ENCODE measurements at regions not wholly inside any gene's neighbourhood (a gene's known extent, or its start where the extent isn't known, plus 50 kb on each side); places are given as distances from the start of the nearest gene placed in this dataset.

- in situ Hi-C loops (cut with MboI; ENCODE audit: low pct_unique_long_range_greater_than_20kb, low sequenced_read_pairs): no loop called here
- no peak for DNase-seq
Observed at GRCh38 chr4:79514621-79515329, 106.7 kb upstream of the GK2 start.

GRCh38 chr4:79513576-79513975, 105.5 kb upstream of the GK2 start:
- DNase-seq: no peak

GRCh38 chr4:79512363-79512762, 104.3 kb upstream of the GK2 start:
- no peak for DNase-seq
- in situ Hi-C loops (cut with MboI; ENCODE audit: low pct_unique_long_range_greater_than_20kb, low sequenced_read_pairs): no loop called here

More at GRCh38 chr4:79513576-79513975, 105.5 kb upstream of the GK2 start:
- in situ Hi-C loops (cut with MboI; ENCODE audit: low pct_unique_long_range_greater_than_20kb, low sequenced_read_pairs): no loop called here

- in situ Hi-C loops (cut with MboI; ENCODE audit: low pct_unique_long_range_greater_than_20kb, low sequenced_read_pairs): no loop called here
- DNase-seq: no peak
Observed at GRCh38 chr4:79502081-79502480, 94.1 kb upstream of the GK2 start.

- no peak for DNase-seq
- in situ Hi-C loops (cut with MboI; ENCODE audit: low pct_unique_long_range_greater_than_20kb, low sequenced_read_pairs): no loop called here
Observed at GRCh38 chr4:79498282-79498681, 90.3 kb upstream of the GK2 start.

- in situ Hi-C loops (cut with MboI; ENCODE audit: low pct_unique_long_range_greater_than_20kb, low sequenced_read_pairs): no loop called here
- no peak for DNase-seq
Observed at GRCh38 chr4:79497001-79497400, 89.0 kb upstream of the GK2 start.

GRCh38 chr4:79495447-79495846, 87.4 kb upstream of the GK2 start:
- no peak for DNase-seq

GRCh38 chr4:79492148-79492547, 84.1 kb upstream of the GK2 start:
- in situ Hi-C loops (cut with MboI; ENCODE audit: low pct_unique_long_range_greater_than_20kb, low sequenced_read_pairs): no loop called here
- DNase-seq: no peak

More at GRCh38 chr4:79495447-79495846, 87.4 kb upstream of the GK2 start:
- in situ Hi-C loops (cut with MboI; ENCODE audit: low pct_unique_long_range_greater_than_20kb, low sequenced_read_pairs): no loop called here

- DNase-seq: no peak
Observed at GRCh38 chr4:79489506-79489905, 81.5 kb upstream of the GK2 start.

GRCh38 chr4:79476196-79476595, 68.2 kb upstream of the GK2 start:
- in situ Hi-C loops (cut with MboI; ENCODE audit: low pct_unique_long_range_greater_than_20kb, low sequenced_read_pairs): no loop called here
- DNase-seq: no peak

More at GRCh38 chr4:79489506-79489905, 81.5 kb upstream of the GK2 start:
- in situ Hi-C loops (cut with MboI; ENCODE audit: low pct_unique_long_range_greater_than_20kb, low sequenced_read_pairs): no loop called here

- in situ Hi-C loops (cut with MboI; ENCODE audit: low pct_unique_long_range_greater_than_20kb, low sequenced_read_pairs): no loop called here
- DNase-seq: no peak
Observed at GRCh38 chr4:79473439-79473724, 65.4 kb upstream of the GK2 start.

GRCh38 chr4:79472693-79473438, 64.8 kb upstream of the GK2 start:
- no peak for DNase-seq
- in situ Hi-C loops (cut with MboI; ENCODE audit: low pct_unique_long_range_greater_than_20kb, low sequenced_read_pairs): no loop called here

GRCh38 chr4:79472036-79472435, 64.0 kb upstream of the GK2 start:
- DNase-seq: no peak
- in situ Hi-C loops (cut with MboI; ENCODE audit: low pct_unique_long_range_greater_than_20kb, low sequenced_read_pairs): no loop called here

GRCh38 chr4:79471309-79471708, 63.3 kb upstream of the GK2 start:
- DNase-seq: no peak
- in situ Hi-C loops (cut with MboI; ENCODE audit: low pct_unique_long_range_greater_than_20kb, low sequenced_read_pairs): no loop called here

- in situ Hi-C loops (cut with MboI; ENCODE audit: low pct_unique_long_range_greater_than_20kb, low sequenced_read_pairs): no loop called here
- no peak for DNase-seq
Observed at GRCh38 chr4:79467246-79467932, 59.4 kb upstream of the GK2 start.

- in situ Hi-C loops (cut with MboI; ENCODE audit: low pct_unique_long_range_greater_than_20kb, low sequenced_read_pairs): no loop called here
- no peak for DNase-seq
Observed at GRCh38 chr4:79466621-79467020, 58.6 kb upstream of the GK2 start.

Data from KBM-7 (cell line).